Prostate gland (tissue), 2 donors: ENCODE measurements at regions not wholly inside any gene's neighbourhood (a gene's known extent, or its start where the extent isn't known, plus 50 kb on each side); places are given as distances from the start of the nearest gene placed in this dataset.

Source experiments
- DNase-seq: peaks from one replicate; pipeline ENCODE4 v3.0.0-alpha.2; 2019; ENCODE audit warnings: low spot score
- H3K27ac ChIP-seq, 2 donors: fragments of 200-600 bp; sonication (generic); 2 replicates each; pipeline ENCODE4 v1.5.1; 2017 to 2019
- H3K27me3 ChIP-seq: fragments of 200-600 bp; sonication (generic); replicated peaks from 2 replicates; pipeline ENCODE4 v1.5.1; 2019; ENCODE audit not compliant: insufficient read depth
- H3K36me3 ChIP-seq, 2 donors: fragments of 200-600 bp; sonication (generic); 1 replicate in 1 of 2; 2 replicates in 1 of 2; pipeline versions ENCODE4 v1.5.1 to v1.8.1; 2017 to 2019
- H3K4me1 ChIP-seq: fragments of 200-600 bp; sonication (generic); replicated peaks from 2 replicates; pipeline ENCODE4 v1.5.1; 2019
- H3K4me3 ChIP-seq, 2 donors: fragments of 200-600 bp; sonication (generic); 2 replicates each; pipeline ENCODE4 v1.5.1; 2017 to 2019
- H3K9me3 ChIP-seq: fragments of 200-600 bp; sonication (generic); 2 replicates; pipeline ENCODE4 v1.5.1; 2017
- CTCF ChIP-seq, 4 experiments: fragments of 200-600 bp in 2 of 4; fragments of 450-650 bp in 2 of 4; sonication (generic) in 2 of 4; IDR thresholded peaks; 1 replicate in 3 of 4; 2 replicates in 1 of 4; pipeline ENCODE4 v1.5.1; 2016 to 2019; ENCODE audit warnings: antibody characterized with exemption in 4 of 4, mild to moderate bottlenecking in 2 of 4, moderate library complexity in 2 of 4
- POLR2A ChIP-seq: fragments of 450-650 bp; IDR thresholded peaks from one replicate; pipeline ENCODE4 v1.6.1; 2016; ENCODE audit warnings: antibody characterized with exemption, mild to moderate bottlenecking
- POLR2AphosphoS5 ChIP-seq: sonication (generic); formaldehyde crosslinking; IDR thresholded peaks from one replicate; pipeline ENCODE4 v1.6.1; 2017; ENCODE audit warnings: antibody characterized with exemption
- WGBS: methylation state at CpG from one replicate; pipeline ENCODE4 v1.1.5; 2018; 5-methylcytosine and 5-hydroxymethylcytosine counted together
- intact Hi-C: fragments of 100-400 bp; cut with DNase I; formaldehyde crosslinking; loops from one replicate; pipeline ENCODE4 v1.14.2; 2022

DNA sequence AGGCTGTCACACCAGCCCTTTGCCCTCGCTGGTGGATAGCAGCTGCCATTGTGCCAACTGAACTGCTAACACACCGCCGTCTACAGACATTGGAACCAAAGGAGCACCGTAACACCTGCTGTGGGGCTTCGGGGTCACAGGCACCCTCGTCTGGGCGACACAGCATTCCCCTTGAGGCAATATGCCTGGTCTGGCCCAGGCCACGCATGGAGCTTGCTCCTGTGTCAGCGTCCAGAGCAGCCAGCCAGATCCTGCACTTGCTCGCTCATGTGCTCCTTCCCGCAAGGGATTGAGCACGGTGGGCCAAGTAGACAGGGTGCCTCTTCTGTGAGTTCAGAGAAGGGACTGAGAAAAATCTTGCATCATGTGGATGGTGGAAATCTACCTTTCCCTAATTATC lies 314.6 kb upstream of the PLD5 start:
- 91% methylated on average over 12 of the region's 12 CpGs for WGBS
- no peak overlapping the region for H3K27ac ChIP-seq

DNA sequence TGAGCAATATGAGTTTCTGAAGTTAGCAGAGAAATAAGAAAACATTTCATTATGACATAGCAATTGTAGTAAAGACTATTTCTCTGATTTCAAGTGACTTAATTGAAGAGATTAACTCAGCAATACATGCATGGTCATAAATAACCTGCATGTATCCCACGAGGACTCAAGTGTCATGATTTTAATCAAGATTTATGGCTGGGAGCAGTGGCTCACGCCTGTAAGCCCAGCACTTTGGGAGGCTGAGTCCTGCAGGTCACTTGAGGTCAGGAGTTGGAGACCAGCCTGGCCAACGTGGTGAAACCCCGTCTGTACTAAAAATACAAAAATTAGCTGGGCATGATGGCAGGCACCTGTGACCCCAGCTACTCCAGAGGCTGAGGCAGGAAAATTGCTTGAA lies 311.9 kb upstream of the PLD5 start:
- no peaks in the 10 kb centered on the region for H3K4me1 ChIP-seq
- 23% methylated on average over 4 of the region's 4 CpGs for WGBS
- intact Hi-C loops = no loop called here

More for the DNA sequence above, 314.6 kb upstream of the PLD5 start:
- no peaks in the 10 kb centered on the region for H3K27me3 ChIP-seq
- DNase-seq = no peak
- TF ChIP-seq CTCF (IDR thresholded peaks at IDR 0.05) (no peak), POLR2AphosphoS5 (no peak), POLR2A (no peak)
- H3K4me3 ChIP-seq = no peak overlapping the region
- no peaks in the 10 kb centered on the region for H3K36me3 ChIP-seq
- intact Hi-C loops = no loop called here
- H3K9me3 ChIP-seq = no peaks in the 10 kb centered on the region
- H3K4me1 ChIP-seq = no peaks in the 10 kb centered on the region

DNA sequence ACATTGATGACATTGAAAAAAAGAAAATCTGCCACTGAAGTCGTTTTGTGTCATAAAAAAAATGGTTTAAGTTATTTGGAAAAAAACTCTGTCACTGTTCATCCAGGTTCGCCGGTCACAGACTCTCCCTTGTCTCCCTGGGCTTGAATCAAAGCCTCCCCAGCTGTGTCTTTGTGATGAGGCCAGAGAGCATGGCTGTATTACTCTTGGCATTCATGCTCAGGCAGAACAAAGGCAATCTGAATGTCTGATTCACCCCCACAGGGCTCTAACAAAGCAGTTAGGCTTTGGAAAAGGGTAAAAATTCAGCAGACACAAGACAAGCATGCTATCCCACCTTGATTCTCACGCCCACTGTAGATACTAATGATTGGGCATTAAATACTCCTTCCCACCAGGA lies 304.3 kb upstream of the PLD5 start:
- TF ChIP-seq POLR2A (no peak), POLR2AphosphoS5 (no peak), CTCF (IDR thresholded peaks at IDR 0.05) (no peak)
- no peaks in the 10 kb centered on the region for H3K36me3 ChIP-seq
- intact Hi-C loops = no loop called here
- H3K27me3 ChIP-seq = no peaks in the 10 kb centered on the region
- no peaks in the 10 kb centered on the region for H3K4me1 ChIP-seq
- WGBS = 61% methylated on average over 4 of the region's 4 CpGs
- no peaks in the 10 kb centered on the region for H3K9me3 ChIP-seq
- no peak for DNase-seq
- no peak overlapping the region for H3K4me3 ChIP-seq
- no peak overlapping the region for H3K27ac ChIP-seq

More for the DNA sequence above, 311.9 kb upstream of the PLD5 start:
- no peaks in the 10 kb centered on the region for H3K36me3 ChIP-seq
- H3K9me3 ChIP-seq = no peaks in the 10 kb centered on the region
- no peak for DNase-seq
- H3K4me3 ChIP-seq = no peak overlapping the region
- no peaks in the 10 kb centered on the region for H3K27me3 ChIP-seq
- TF ChIP-seq POLR2A = no peak
- no peak for TF ChIP-seq POLR2AphosphoS5
- TF ChIP-seq CTCF (IDR thresholded peaks at IDR 0.05) = no peak
- no peak overlapping the region for H3K27ac ChIP-seq

GRCh38 chr1:242828199-242828598 lies 303.7 kb upstream of the PLD5 start:
- 85% methylated on average over 7 of the region's 7 CpGs for WGBS
- TF ChIP-seq POLR2AphosphoS5 (no peak), CTCF (IDR thresholded peaks at IDR 0.05) (no peak), POLR2A (no peak)
- no peak for DNase-seq

DNA sequence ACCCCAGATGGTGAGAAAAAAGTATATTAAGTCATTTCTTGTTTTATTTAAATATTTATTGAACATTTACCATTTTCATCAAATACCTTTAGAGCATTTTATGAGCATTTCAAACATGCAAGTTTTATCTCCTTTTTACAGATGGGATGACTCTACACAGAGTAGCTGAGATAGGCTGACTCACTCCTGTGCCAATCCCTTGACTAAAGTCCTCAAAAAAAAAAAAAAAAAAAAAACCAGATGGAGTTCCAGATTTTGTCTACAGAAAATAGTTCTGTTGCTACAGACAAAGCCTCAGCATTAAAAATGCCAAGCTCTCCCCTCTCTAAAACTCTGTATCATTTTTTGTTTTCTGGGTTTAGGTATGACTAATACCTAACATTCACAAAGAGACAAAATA lies 303.0 kb upstream of the PLD5 start:
- Histone ChIP-seq H3K4me1 (no peaks in the 10 kb centered on the region), H3K9me3 (no peaks in the 10 kb centered on the region), H3K4me3 (no peak overlapping the region), H3K27ac (no peak overlapping the region), H3K27me3 (no peaks in the 10 kb centered on the region), H3K36me3 (no peaks in the 10 kb centered on the region)
- no peak for TF ChIP-seq CTCF (IDR thresholded peaks at IDR 0.05)
- TF ChIP-seq POLR2AphosphoS5 = no peak
- no peak for TF ChIP-seq POLR2A
- intact Hi-C loops = no loop called here
- no peak for DNase-seq

More at GRCh38 chr1:242828199-242828598, 303.7 kb upstream of the PLD5 start:
- Histone ChIP-seq H3K4me1 (no peaks in the 10 kb centered on the region), H3K9me3 (no peaks in the 10 kb centered on the region), H3K36me3 (no peaks in the 10 kb centered on the region), H3K27me3 (no peaks in the 10 kb centered on the region), H3K4me3 (no peak overlapping the region), H3K27ac (no peak overlapping the region)
- intact Hi-C loops = no loop called here
